T47D (cell line): ENCODE measurements at regions not wholly inside any gene's neighbourhood (a gene's known extent, or its start where the extent isn't known, plus 50 kb on each side); places are given as distances from the start of the nearest gene placed in this dataset.
A peak's percentile ranks its signal among the peaks of the same experiment; 100 is the strongest.
"Not testable (repeated sequence)": the region's sequence is repeated elsewhere in the genome, so short reads cannot be mapped to it uniquely, and the experiment has no call there.

Experiments used
- DNase-seq, 2 experiments: peaks; one replicate each; pipeline versions ENCODE4 v3.0.0 to v3.0.0-alpha.2; 2011 to 2012; ENCODE audit warnings: low read depth in 1 of 2, low spot score in 1 of 2
- JUND ChIP-seq: IDR thresholded peaks from 2 replicates; pipeline ENCODE4 v1.6.1; 2012; ENCODE audit warnings: low read depth
- in situ Hi-C: cut with HindIII; loops from 2 replicates; pipeline ENCODE4 v1.10.0; 2016; ENCODE audit warnings: low sequenced_read_pairs, low pct_unique_long_range_greater_than_20kb

DNA sequence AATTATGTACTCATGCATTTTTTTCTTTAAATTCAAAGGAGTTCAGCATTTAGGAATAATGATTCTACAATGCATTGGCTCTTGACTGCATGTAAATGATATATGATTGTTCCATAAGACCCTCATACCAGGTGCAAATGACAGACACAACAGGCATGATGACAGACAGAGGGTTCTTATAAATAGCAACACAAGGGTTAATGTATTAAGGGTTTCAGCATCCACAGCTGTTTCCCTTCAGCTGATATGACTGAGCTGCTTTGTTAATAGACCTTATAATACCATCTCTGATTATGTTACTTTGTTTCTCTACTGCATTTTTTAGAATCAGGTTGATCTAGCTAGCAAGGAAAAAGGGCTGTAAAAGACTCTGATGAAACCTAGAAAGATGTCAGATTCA, 90.8 kb upstream of the TMTC2 start:
- TF ChIP-seq JUND = no peak
- DNase-seq = no peak
- in situ Hi-C loops = no loop called here

DNA sequence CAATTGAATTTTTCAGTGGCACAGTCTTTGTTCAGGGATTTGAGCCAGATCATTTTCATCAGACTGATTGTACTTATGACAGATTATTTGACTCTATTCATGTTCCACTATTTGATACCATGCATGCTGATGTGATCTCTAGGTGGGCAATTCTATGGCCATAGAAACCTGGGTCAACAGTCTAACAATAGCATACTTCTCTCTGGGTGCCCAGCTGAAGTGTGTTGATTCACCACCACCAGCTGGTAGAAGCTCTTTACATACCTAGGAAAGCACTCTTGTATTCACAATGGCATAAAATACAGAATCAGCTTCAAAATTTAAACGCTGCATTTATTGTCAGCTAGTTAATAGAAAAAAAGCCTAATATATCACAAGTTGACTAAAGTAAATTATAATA, 90.2 kb upstream of the TMTC2 start:
- no peak for DNase-seq
- TF ChIP-seq JUND = no peak
- in situ Hi-C loops = no loop called here

DNA sequence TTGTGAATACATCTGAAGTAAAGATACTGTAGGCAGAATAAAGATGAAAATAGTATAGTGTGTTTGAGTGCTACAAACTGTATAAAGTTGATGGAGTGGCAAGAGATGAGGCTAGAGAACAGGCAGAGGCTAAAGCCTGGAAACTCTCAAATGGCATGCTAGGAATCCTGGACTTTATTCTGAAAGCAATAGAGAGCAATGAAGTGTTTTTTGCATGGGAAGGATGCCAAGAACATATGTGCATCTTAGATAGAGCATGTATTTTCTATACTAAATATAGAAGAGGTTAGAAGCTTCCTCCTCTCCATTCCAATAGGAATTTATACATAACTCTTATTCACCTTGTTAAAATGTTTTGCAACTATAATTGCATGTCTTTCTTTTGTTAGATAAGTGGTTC, 86.3 kb upstream of the TMTC2 start:
- DNase-seq = no peak
- in situ Hi-C loops = no loop called here
- TF ChIP-seq JUND = no peak

DNA sequence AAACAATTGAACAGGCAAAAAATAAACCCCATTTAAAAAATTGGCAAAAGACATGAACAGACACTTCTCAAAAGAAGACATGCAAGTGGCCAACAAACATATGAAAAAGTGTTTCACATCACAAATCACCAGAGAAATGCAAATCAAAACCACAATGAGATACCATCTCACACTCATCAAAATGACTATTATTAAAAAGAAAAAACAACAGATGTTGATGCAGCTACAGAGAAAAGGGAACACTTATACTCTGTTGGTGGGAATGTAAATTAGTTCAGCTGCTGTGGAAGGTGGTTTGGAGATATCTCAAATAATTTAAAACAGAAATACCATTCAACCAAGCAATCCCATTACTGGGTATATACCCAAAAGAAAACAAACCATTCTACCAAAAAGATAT, 83.1 kb upstream of the TMTC2 start:
- DNase-seq, in situ Hi-C loops: not testable (repeated sequence)

DNA sequence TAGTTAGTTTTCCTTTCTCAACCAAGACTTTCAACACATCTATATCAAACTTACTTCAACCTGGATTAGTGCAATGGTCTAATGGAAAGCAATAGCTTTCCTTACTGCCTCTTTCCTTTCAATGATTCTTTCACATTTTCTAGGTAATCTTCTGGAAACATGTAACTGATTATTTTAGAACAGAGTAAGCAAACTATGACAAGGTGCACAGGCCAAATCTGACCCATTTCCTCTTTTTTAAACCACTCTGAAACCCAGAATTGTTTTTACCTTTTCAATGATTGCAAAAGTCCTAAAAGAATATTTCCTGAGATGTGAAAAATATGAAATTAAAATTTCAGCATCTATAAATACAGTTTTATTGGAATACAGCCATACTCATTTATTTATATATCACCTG, 81.6 kb upstream of the TMTC2 start:
- DNase-seq = no peak
- TF ChIP-seq JUND = no peak
- in situ Hi-C loops = no loop called here

DNA sequence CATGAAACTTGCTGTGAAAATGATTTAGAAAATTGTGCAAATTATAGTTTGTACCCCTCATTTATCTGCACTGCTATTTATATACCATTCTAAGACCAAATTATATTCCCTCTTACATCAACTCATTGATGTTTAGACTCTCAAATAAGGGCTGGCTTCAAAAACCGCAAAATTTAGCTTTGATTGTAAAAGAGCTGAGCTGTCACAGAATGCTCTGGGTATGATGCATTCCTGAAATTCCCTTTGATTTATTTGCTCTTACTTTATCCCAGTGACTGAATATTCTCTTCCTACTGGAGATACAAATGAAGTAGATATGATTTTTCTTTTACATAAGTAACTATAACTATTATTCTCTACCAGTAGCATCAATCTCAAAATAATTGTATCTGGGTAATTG, 78.0 kb upstream of the TMTC2 start:
- DNase-seq = no peak
- TF ChIP-seq JUND = no peak
- in situ Hi-C loops = no loop called here

DNA sequence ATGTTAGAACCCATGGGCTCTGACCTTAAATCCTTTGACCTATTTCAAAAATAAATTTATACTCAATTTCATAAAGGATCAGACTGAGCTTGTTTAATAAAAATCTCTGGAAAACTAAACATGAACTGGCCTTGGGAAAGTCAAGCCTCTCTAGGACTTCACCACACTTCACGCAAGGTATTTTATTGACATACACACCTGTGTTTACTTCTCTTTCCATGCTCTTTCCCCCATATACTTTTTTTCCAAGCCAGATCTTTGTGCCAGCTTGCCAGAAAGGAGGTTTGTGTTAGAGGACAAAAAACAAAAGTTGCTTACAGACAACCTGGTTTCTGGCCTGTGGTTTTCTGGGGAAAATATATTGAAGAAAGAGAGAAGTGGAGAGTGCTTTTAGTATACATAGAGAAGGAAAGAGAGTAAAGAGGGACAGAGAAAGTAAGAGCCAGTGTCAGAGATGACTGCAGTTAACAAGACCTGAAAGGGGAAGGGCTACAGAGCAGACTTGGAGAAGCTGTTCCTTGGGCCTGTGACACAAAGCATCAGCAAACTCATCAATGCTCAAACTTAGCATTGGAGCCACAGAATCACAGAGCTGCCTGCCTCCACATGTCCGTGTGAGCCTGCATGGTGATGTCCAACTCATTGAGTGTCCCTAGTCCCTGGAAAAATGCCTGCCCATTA, 77.3 kb upstream of the TMTC2 start:
- TF ChIP-seq JUND = no peak
- peak in 1 of 2 experiments; percentile 15 for DNase-seq
- in situ Hi-C loops = no loop called here

DNA sequence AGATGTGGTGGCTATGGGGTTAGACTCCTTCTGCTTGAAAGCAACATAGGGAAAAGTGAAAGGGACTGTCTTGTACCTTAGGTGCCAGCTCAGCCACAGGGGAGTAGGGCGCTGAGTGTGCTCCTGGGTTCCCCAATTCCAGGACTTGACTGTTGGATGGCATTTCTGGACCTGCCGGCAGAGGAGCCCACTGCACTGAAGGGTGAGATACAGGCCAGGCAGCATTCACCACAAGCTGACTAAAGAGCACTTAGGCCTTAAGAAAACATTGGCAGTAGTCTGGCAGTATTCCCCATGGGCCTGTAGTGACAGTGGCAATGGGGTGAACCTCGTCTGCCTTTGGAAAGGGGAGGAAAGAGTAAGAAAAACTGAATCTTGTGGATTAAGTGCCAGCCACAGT, 67.1 kb upstream of the TMTC2 start:
- in situ Hi-C loops = no loop called here
- no peak for DNase-seq
- no peak for TF ChIP-seq JUND

DNA sequence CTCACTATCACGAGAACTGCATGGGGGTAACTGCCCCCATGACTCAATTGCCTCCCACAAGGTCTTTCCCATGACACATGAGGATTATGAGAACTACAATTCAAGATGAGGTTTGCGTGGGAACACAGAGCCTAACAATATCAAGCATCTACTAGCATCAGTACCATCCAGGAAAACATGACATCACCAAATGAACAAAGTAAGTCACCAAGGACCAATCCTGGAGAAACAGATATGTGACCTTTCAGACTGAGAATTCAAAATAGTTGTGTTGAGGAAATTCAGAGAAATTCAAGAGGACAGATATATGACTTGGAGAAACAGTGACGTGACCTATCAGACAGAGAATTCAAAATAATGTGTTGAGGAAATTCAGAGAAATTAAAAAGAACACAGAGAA, 65.8 kb upstream of the TMTC2 start:
- in situ Hi-C loops = no loop called here
- no peak for TF ChIP-seq JUND
- no peak for DNase-seq

DNA sequence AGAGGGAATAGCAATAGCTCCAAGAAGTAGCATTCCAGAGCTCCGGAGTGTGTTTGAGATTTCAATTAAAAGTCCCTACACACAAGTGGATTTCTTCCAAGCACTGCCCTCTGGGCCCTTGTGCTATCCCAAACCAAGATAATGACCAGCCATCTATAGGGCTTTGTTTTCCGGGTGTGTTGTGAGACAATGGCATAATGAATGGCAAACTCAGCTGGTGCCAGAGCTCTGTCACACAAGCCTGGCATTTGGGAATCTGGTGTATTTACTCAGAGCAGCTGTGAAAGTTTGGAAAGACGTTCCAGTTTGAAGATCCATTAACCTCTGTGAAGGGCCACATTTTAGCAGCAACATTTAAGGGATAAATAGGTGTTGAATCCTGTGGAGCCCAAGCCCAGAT, 61.2 kb upstream of the TMTC2 start:
- TF ChIP-seq JUND = no peak
- in situ Hi-C loops = no loop called here
- DNase-seq = no peak

DNA sequence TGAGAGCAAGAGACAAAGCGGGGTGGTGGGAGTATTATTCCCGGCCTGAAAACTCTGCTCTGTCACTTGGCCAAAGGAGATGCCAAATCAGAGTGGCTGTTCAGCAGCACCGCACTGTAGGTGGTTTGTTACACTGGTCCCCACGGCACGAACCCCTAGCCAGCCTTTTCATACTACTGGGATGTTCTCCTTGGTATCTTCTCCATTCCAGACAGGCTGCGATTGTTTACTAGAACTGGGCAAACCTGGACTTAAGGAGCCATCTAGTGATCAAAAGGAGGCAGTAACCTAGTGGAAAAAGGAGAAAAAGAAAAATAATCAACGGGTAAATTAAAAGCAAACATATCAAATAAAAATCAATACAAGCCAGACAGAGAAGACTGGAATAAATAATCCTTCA, 58.9 kb upstream of the TMTC2 start:
- no peak for TF ChIP-seq JUND
- DNase-seq = peak; percentile 39 to 79
- in situ Hi-C loops = no loop called here

DNA sequence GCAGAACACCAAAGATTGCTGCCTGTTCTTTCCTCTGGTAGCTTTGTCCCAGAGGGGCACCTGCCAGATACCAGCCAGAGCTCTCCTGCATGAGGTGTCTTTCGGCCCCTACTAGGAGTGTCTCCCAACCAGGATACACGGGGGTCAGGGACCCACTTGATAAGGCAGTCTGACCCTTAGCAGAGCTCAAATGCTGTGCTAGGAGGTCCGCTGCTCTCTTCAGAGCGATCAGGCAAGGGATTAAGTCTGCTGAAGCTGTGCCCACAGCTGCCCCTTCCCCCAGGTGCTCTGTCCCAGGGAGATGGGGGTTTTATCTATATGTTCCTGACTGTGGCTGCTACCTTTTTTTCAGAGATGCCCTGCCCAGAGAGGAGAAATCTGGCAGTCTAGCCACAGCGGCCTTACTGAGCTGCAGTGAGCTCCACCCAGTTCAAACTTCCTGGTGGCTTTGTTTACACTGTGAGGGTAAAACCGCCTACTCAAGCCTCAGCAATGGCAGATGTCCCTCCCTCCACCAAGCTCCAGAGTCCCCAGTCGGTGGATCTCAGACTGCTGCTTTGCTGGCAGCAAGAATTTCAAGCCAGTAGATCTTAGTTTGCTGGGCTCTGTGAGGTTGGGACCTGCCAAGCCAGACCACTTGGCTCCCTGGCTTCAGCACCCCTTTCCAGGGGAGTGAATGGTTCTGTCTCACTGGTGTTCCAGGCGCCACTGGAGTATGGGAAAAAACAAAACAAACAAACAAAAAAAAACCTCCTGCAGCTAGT, 52.0 kb upstream of the TMTC2 start:
- peak in 1 of 2 experiments; percentile 66 for DNase-seq
- in situ Hi-C loops = not testable (repeated sequence)

DNA sequence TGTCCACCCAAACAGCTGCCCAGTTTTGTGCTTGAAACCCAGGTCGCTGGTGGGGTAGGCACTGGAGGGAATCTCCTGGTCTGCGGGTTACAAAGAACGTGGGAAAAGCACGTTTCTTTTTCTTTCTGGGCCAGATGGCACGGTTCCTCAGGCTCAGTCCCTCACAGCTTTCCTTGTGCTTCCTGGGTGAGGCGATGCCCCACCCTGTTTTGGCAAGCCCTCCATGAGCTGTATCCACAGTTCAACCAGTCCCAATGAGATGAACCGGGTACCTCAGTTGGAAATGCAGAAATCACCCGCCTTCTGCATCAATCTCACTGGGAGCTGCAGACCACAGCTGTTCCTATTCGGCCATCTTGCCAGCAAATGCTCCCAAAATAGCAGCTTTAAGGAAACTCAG, 51.4 kb upstream of the TMTC2 start:
- TF ChIP-seq JUND = no peak
- in situ Hi-C loops = no loop called here

More for the DNA sequence above, 51.4 kb upstream of the TMTC2 start:
- DNase-seq = no peak
